Stimulated activated CD4-positive, alpha-beta T cell treated with anti-CD3 and anti-CD28 coated beads, Interleukin-1b, Interleukin-23, amount 100 ng/mL, for 1 hour (primary cell): ENCODE measurements at regions not wholly inside any gene's neighbourhood (a gene's known extent, or its start where the extent isn't known, plus 50 kb on each side); places are given as distances from the start of the nearest gene placed in this dataset.
"Not testable (repeated sequence)": the region's sequence is repeated elsewhere in the genome, so short reads cannot be mapped to it uniquely, and the experiment has no call there.

Source experiments
- DNase-seq, 2 donors: peaks; one replicate each; pipeline ENCODE4 v3.0.0-alpha.2; 2020; ENCODE audit warnings: low read depth in 2 of 2

GRCh38 chr16:48105976-48106375, 49.8 kb downstream of the ABCC12 start:
- DNase-seq: no peak

- no peak for DNase-seq
These were observed 50.3 kb downstream of the ABCC12 start for GRCh38 chr16:48105456-48105855.

GRCh38 chr16:48103591-48103990, 52.2 kb downstream of the ABCC12 start:
- DNase-seq: no peak

GRCh38 chr16:48102083-48103008, 53.4 kb downstream of the ABCC12 start:
- no peak for DNase-seq

GRCh38 chr16:48101069-48101674, 54.6 kb downstream of the ABCC12 start:
- DNase-seq: peak in 1 of 2 donors; percentile 11

GRCh38 chr16:48099455-48099854, 56.3 kb downstream of the ABCC12 start:
- no peak for DNase-seq

GRCh38 chr16:48098472-48098871, 57.3 kb downstream of the ABCC12 start:
- DNase-seq: no peak

- no peak for DNase-seq
These were observed 64.7 kb downstream of the ABCC12 start for GRCh38 chr16:48091117-48091516.

- no peak for DNase-seq
These were observed 66.6 kb downstream of the ABCC12 start for GRCh38 chr16:48089053-48089792.

GRCh38 chr16:48087639-48088038, 68.2 kb downstream of the ABCC12 start:
- no peak for DNase-seq

GRCh38 chr16:48086422-48086821, 69.4 kb downstream of the ABCC12 start:
- no peak for DNase-seq

- no peak for DNase-seq
These were observed 70.1 kb downstream of the ABCC12 start for GRCh38 chr16:48085729-48086128.

GRCh38 chr16:48084826-48085225, 71.0 kb downstream of the ABCC12 start:
- no peak for DNase-seq

- no peak for DNase-seq
These were observed 73.3 kb downstream of the ABCC12 start for GRCh38 chr16:48082516-48082915.

GRCh38 chr16:48081656-48082055, 74.1 kb downstream of the ABCC12 start:
- no peak for DNase-seq

GRCh38 chr16:48076455-48077012, 79.3 kb downstream of the ABCC12 start:
- DNase-seq: no peak

- DNase-seq: no peak
These were observed 80.4 kb downstream of the ABCC12 start for GRCh38 chr16:48075398-48075797.

GRCh38 chr16:48067388-48067787, 88.4 kb downstream of the ABCC12 start:
- no peak for DNase-seq

- DNase-seq: no peak
These were observed 90.8 kb downstream of the ABCC12 start for GRCh38 chr16:48064971-48065370.

GRCh38 chr16:48062681-48063080, 93.1 kb downstream of the ABCC12 start:
- DNase-seq: no peak

- DNase-seq: no peak
These were observed 95.9 kb downstream of the ABCC12 start for GRCh38 chr16:48059936-48060335.

- DNase-seq: not testable (repeated sequence)
These were observed 96.6 kb downstream of the ABCC12 start for GRCh38 chr16:48059190-48059589.
